ENCODE measurements at regions not wholly inside any gene's neighbourhood (a gene's known extent, or its start where the extent isn't known, plus 50 kb on each side); places are given as distances from the start of the nearest gene placed in this dataset.

DNA sequence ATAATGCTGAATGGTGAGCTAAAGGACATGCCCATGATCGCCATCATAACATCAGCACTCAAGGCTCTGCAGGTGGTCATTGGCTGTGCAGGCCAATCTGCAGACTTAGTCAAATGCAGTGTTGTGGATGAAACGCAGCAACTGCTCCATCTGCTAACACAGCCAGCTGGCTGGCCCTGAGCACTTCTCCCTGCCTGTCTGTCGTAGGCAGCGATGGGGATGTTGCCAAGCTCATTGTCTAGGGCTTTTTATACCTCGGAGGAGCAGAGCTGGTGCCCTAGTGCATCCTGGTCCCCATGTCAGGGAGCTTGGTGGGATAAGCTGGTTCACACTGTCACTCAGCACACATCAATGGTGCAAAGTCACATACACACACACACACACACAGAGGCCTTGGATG lies 189.4 kb downstream of the TENT4A start (continued):
- no peak for TF ChIP-seq JUND (IDR thresholded peaks at IDR 0.05; ENCODE audit: low read length)
- no peak for TF ChIP-seq EGR1 (IDR thresholded peaks at IDR 0.05; ENCODE audit: borderline replicate concordance, low read depth, low read length)

Measured in H1 (cell line).